ENCODE measurements at regions not wholly inside any gene's neighbourhood (a gene's known extent, or its start where the extent isn't known, plus 50 kb on each side); places are given as distances from the start of the nearest gene placed in this dataset.

DNA sequence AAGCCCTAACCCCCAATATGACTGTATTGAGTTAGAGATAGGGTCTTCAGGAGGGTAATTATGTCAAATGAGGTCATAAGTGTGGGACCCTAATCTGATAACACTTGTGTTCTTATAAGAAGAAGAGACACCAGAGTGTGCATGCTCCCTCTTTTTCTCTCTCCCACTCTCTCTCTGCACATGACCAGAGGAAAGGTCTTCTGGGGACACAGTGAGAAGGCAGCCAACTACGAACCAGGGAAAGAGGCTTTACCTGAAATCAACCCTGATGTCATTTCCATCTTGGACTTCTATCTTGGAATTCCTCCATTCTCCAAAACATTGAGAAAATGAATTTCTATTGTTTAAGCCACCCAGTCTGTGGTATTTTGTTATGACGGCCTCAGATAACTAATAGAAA, 97.2 kb upstream of the MAD2L1 start:
- no peak for DNase-seq

GRCh38 chr4:120158841-120159463, 92.3 kb upstream of the MAD2L1 start:
- DNase-seq = no peak

- no peak for DNase-seq
These were observed 91.4 kb upstream of the MAD2L1 start for GRCh38 chr4:120158046-120158445.

- DNase-seq = peak; percentile 2
These were observed 89.6 kb upstream of the MAD2L1 start for GRCh38 chr4:120156120-120156718.

- DNase-seq = no peak
These were observed 88.6 kb upstream of the MAD2L1 start for GRCh38 chr4:120155287-120155686.

- DNase-seq = no peak
These were observed 78.0 kb upstream of the MAD2L1 start for GRCh38 chr4:120144634-120145033.

GRCh38 chr4:120144041-120144440, 77.4 kb upstream of the MAD2L1 start:
- no peak for DNase-seq

DNA sequence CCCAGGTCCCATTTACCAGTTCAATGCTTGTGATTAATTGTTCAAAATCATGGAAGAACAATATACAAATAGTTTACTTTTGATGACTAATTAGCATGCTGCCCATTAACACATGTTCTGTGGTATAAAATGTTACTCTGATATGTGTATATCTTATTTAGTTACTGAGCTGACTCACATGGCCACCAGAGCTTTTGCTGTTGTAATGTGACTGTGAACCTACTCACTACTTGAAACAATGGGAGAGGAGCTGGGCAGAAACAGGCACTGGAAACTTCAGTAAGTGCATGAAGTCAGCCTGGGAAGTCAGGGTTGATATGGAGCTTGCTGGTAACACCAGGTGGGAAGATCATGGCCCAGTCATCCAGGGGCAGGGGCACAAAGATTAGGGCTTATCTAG, 72.7 kb upstream of the MAD2L1 start:
- DNase-seq = no peak

DNA sequence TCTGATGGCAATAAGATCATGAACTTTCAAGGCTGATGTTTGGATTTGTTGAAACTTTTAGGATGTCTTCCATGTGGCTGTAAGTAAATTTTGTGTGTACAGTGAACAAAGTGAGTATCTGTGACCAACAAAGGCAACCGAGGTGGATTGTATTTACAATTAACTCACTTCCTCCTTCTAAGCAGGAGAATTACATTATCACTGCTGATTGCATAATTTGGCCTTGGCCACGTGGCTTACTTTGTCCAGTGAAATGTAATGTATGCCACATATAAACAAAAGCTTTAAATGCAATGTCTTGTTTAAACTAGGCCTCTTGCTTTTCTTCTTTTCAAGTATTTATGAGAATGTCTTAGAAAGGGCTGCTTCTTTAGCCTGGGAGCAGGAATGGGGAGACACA, 66.3 kb upstream of the MAD2L1 start:
- DNase-seq = no peak

- DNase-seq = no peak
These were observed 64.1 kb upstream of the MAD2L1 start for GRCh38 chr4:120130786-120131185.

All from SHP77 treated with DMSO at 0.1 percent for 48 hours (cell line).